HCT116 (cell line): ENCODE measurements at regions not wholly inside any gene's neighbourhood (a gene's known extent, or its start where the extent isn't known, plus 50 kb on each side); places are given as distances from the start of the nearest gene placed in this dataset.

Experiments
- ATAC-seq: fragments of 200-7000 bp; cut with Tn5 transposase; 2 replicates; pipeline ENCODE4 v1.9.1; 2020; ENCODE audit warnings: mild to moderate bottlenecking, moderate library complexity
- BruUV-seq: library from RNA; stranded (reverse); fragments of 400-500 nt; replicated peaks from 2 replicates; lab custom pipeline; 2021; lab: Mats Ljungman, UMichigan
- CTCF ChIA-PET: fragments of 300-600 bp; sonication (Branson Sonifier 250); formaldehyde crosslinking; loops from one replicate; lab custom pipeline; 2021; ENCODE audit warnings: antibody characterized with exemption; lab: Charles Lee
- POLR2A ChIA-PET: fragments of 300-600, 350-600 bp; sonication (Branson Sonifier 250); formaldehyde crosslinking; loops from one replicate; lab custom pipeline; 2021; ENCODE audit warnings: antibody characterized with exemption; lab: Charles Lee
- RAD21 ChIA-PET, 2 experiments: fragments of 300-600 bp; sonication (Branson Sonifier 250); formaldehyde crosslinking; loops; one replicate each; lab custom pipeline; 2023; ENCODE audit warnings: low total read pairs in 2 of 2; ENCODE audit not compliant: uncharacterized antibody in 2 of 2, unreplicated experiment in 2 of 2, low non-redundant PET in 1 of 2; lab: Charles Lee
- DNase-seq: peaks from one replicate; pipeline ENCODE4 v3.0.0-alpha.2; 2010; ENCODE audit warnings: low read depth, low spot score
- H2AFZ ChIP-seq: fragments of 200-600 bp; shearing (Covaris generic), sonication (generic); 2 replicates; pipeline ENCODE4 v1.6.1; 2017; ENCODE audit warnings: low read depth, mixed run types, mixed read lengths, antibody characterized with exemption, low read length; ENCODE audit not compliant: poor library complexity, severe bottlenecking
- H3K27ac ChIP-seq: 2 replicates; pipeline ENCODE4 v1.5.1; 2012; ENCODE audit warnings: low read depth, low read length
- H3K27me3 ChIP-seq: fragments of 200-600 bp; sonication (generic); 2 replicates; pipeline ENCODE4 v1.6.1; 2016; ENCODE audit warnings: mixed run types, low read length, mixed read lengths; ENCODE audit not compliant: insufficient read depth
- H3K36me3 ChIP-seq, 2 experiments: fragments of 200-500 bp in 1 of 2; fragments of 200-600 bp in 1 of 2; sonication (Bioruptor generic) in 1 of 2; sonication (generic) in 1 of 2; 2 replicates each; pipeline versions ENCODE4 v1.5.1 to v1.6.1; 2014 to 2016; ENCODE audit warnings: low read length in 2 of 2, inconsistent platforms in 1 of 2, mixed read lengths in 1 of 2, mixed run types in 1 of 2; ENCODE audit not compliant: insufficient read depth in 2 of 2, control insufficient read depth in 1 of 2
- H3K4me1 ChIP-seq, 2 experiments: fragments of 200-600 bp in 1 of 2; sonication (generic) in 1 of 2; 2 replicates each; pipeline versions ENCODE4 v1.5.1 to v1.6.1; 2012 to 2017; ENCODE audit warnings: low read length in 2 of 2, inconsistent platforms in 1 of 2, mild to moderate bottlenecking in 1 of 2, mixed read lengths in 1 of 2, mixed run types in 1 of 2, moderate library complexity in 1 of 2; ENCODE audit not compliant: insufficient read depth in 2 of 2, control insufficient read depth in 1 of 2
- H3K4me2 ChIP-seq: fragments of 200-600 bp; sonication (generic); 2 replicates; pipeline ENCODE4 v1.6.1; 2017; ENCODE audit warnings: mixed run types, low read length, mixed read lengths
- H3K4me3 ChIP-seq, 2 experiments: fragments of 200-600 bp in 1 of 2; sonication (generic) in 1 of 2; replicated peaks in 1 of 2; 2 replicates each; pipeline ENCODE4 v1.5.1; 2011 to 2016; ENCODE audit warnings: low read length in 2 of 2, control low read depth in 1 of 2, low read depth in 1 of 2, mild to moderate bottlenecking in 1 of 2, mixed read lengths in 1 of 2, mixed run types in 1 of 2
- H3K79me2 ChIP-seq: fragments of 200-600 bp; sonication (generic); 2 replicates; pipeline ENCODE4 v1.6.1; 2017; ENCODE audit warnings: mild to moderate bottlenecking, mixed run types, low read length, moderate library complexity, mixed read lengths; ENCODE audit not compliant: insufficient read depth
- H3K9ac ChIP-seq: fragments of 200-600 bp; sonication (generic); 2 replicates; pipeline ENCODE4 v1.6.1; 2016; ENCODE audit warnings: low read length, mixed read lengths
- H3K9me2 ChIP-seq: fragments of 200-600 bp; sonication (generic), shearing (Covaris generic); 2 replicates; pipeline ENCODE4 v1.6.1; 2017; ENCODE audit warnings: mixed run types, mild to moderate bottlenecking, moderate library complexity; ENCODE audit not compliant: insufficient read depth
- H3K9me3 ChIP-seq, 2 experiments: fragments of 200-500 bp in 1 of 2; fragments of 200-600 bp in 1 of 2; sonication (Bioruptor generic) in 1 of 2; sonication (generic) in 1 of 2; 2 replicates each; pipeline ENCODE4 v1.6.1; 2014 to 2017; ENCODE audit warnings: low read length in 2 of 2, mixed read lengths in 2 of 2, inconsistent platforms in 1 of 2, low read depth in 1 of 2, mild to moderate bottlenecking in 1 of 2, mixed run types in 1 of 2, moderate library complexity in 1 of 2; ENCODE audit not compliant: control insufficient read depth in 1 of 2, insufficient read depth in 1 of 2
- H4K20me1 ChIP-seq: fragments of 200-600 bp; sonication (generic), shearing (Covaris generic); 2 replicates; pipeline ENCODE4 v1.6.1; 2017; ENCODE audit warnings: mixed run types, mild to moderate bottlenecking, moderate library complexity; ENCODE audit not compliant: insufficient read depth
- ATF3 ChIP-seq: IDR thresholded peaks from 2 replicates; pipeline ENCODE4 v1.6.1; 2012
- CEBPB ChIP-seq: IDR thresholded peaks from 2 replicates; pipeline ENCODE4 v1.6.1; 2012; ENCODE audit warnings: low read depth
- EGR1 ChIP-seq: IDR thresholded peaks from 2 replicates; pipeline ENCODE4 v1.6.1; 2012; ENCODE audit warnings: low read depth
- EZH2 ChIP-seq: fragments of 200-600 bp; sonication (generic); IDR thresholded peaks from 2 replicates; pipeline ENCODE4 v1.6.1; 2017; ENCODE audit warnings: antibody characterized with exemption, mixed run types
- EZH2phosphoT487 ChIP-seq: fragments of 200-600 bp; IDR thresholded peaks from 2 replicates; pipeline ENCODE4 v1.6.1; 2018; ENCODE audit warnings: antibody characterized with exemption, borderline replicate concordance
- FOSL1 ChIP-seq: IDR thresholded peaks from 2 replicates; pipeline ENCODE4 v1.6.1; 2012; ENCODE audit warnings: low read depth
- JUND ChIP-seq: IDR thresholded peaks from 2 replicates; pipeline ENCODE4 v1.6.1; 2012
- MAX ChIP-seq: IDR thresholded peaks from 2 replicates; pipeline ENCODE4 v1.6.1; 2012
- POLR2A ChIP-seq: IDR thresholded peaks from 2 replicates; pipeline ENCODE4 v1.7.0; 2011; ENCODE audit warnings: borderline replicate concordance; ENCODE audit not compliant: insufficient read depth, insufficient read length; ENCODE audit errors: extremely low read depth
- POLR2AphosphoS5 ChIP-seq: IDR thresholded peaks from 2 replicates; pipeline ENCODE4 v1.6.1; 2011; ENCODE audit warnings: mild to moderate bottlenecking, low read depth, low read length, moderate library complexity
- SIN3A ChIP-seq: IDR thresholded peaks from 2 replicates; pipeline ENCODE4 v1.6.1; 2012; ENCODE audit warnings: low read depth
- SP1 ChIP-seq: IDR thresholded peaks from 2 replicates; pipeline ENCODE4 v1.6.1; 2012; ENCODE audit warnings: low read depth
- SRF ChIP-seq: IDR thresholded peaks from 2 replicates; pipeline ENCODE4 v1.6.1; 2012; ENCODE audit warnings: low read depth
- TCF7L2 ChIP-seq: IDR thresholded peaks from 2 replicates; pipeline ENCODE4 v1.7.0; 2011; ENCODE audit warnings: borderline replicate concordance, inconsistent platforms; ENCODE audit not compliant: insufficient read depth, insufficient read length; ENCODE audit errors: extremely low read depth
- YY1 ChIP-seq: IDR thresholded peaks from 2 replicates; pipeline ENCODE4 v1.6.1; 2011; ENCODE audit warnings: low read length, low read depth, moderate library complexity, mild to moderate bottlenecking; ENCODE audit not compliant: insufficient replicate concordance; ENCODE audit errors: extremely low read depth
- ZNF274 ChIP-seq: fragments of 200-500 bp; sonication (Bioruptor generic); IDR thresholded peaks from 2 replicates; pipeline ENCODE4 v1.6.1; 2014; ENCODE audit warnings: mild to moderate bottlenecking, low read depth, low read length, inconsistent platforms
- intact Hi-C: fragments of 100-400 bp; cut with micrococcal nuclease; formaldehyde crosslinking; loops from 2 replicates; pipeline ENCODE4 v1.10.0; 2022
- TF ChIP-seq, protein P1 (sequence below): IDR thresholded peaks from 2 replicates; pipeline ENCODE4 v1.6.1; 2012; ENCODE audit warnings: low read depth
- TF ChIP-seq, protein P2 (sequence below): IDR thresholded peaks from 2 replicates; pipeline ENCODE4 v1.6.1; 2011; ENCODE audit warnings: mild to moderate bottlenecking, low read length, moderate library complexity; ENCODE audit not compliant: insufficient replicate concordance; ENCODE audit errors: extremely low read depth
- TF ChIP-seq, protein P3 (sequence below), 3 experiments: fragments of 200-600 bp in 1 of 3; sonication (generic) in 1 of 3; IDR thresholded peaks in 2 of 3; conservative IDR thresholded peaks in 1 of 3; 2 replicates each; pipeline ENCODE4 v1.5.1; 2012 to 2017; ENCODE audit warnings: low read depth in 2 of 3, low read length in 2 of 3, antibody characterized with exemption in 1 of 3, borderline replicate concordance in 1 of 3, control low read depth in 1 of 3, mild to moderate bottlenecking in 1 of 3, mixed read lengths in 1 of 3, mixed run types in 1 of 3, moderate library complexity in 1 of 3; ENCODE audit not compliant: insufficient read depth in 1 of 3

GRCh38 chr1:4512636-4513035 lies 141.8 kb upstream of the AJAP1 start:
- intact Hi-C loops: no loop called here
- no peak overlapping the region for H3K4me3 ChIP-seq
- DNase-seq (no peak), ATAC-seq (no peak)
- no peaks in the 10 kb centered on the region for H3K9me2 ChIP-seq
- no peaks in the 10 kb centered on the region for H3K79me2 ChIP-seq
- H3K9ac ChIP-seq: no peak overlapping the region
- H3K27me3 ChIP-seq: 0 out of 2 replicates have a peak, but pooled peaks cover 2% of the 10 kb centered on the region
- no peaks in the 10 kb centered on the region for H3K9me3 ChIP-seq
- H2AFZ ChIP-seq: no peak overlapping the region
- ChIA-PET POLR2A (no interaction called here), CTCF (no interaction called here), RAD21 (no interaction called here)
- H3K4me2 ChIP-seq: no peak overlapping the region
- H3K4me1 ChIP-seq: no peaks in the 10 kb centered on the region
- H3K36me3 ChIP-seq: no peaks in the 10 kb centered on the region
- no peaks in the 10 kb centered on the region for H4K20me1 ChIP-seq
- no TSS peak for BruUV-seq
- TF ChIP-seq SP1 (no peak), FOSL1 (no peak), SIN3A (no peak), SRF (no peak), EZH2 (no peak), ZNF274 (no peak), POLR2AphosphoS5 (no peak), ATF3 (no peak), JUND (no peak), MAX (no peak), CEBPB (no peak), EGR1 (no peak), TCF7L2 (no peak), YY1 (no peak), POLR2A (no peak), EZH2phosphoT487 (no peak)
- TF ChIP-seq, protein P1, sequence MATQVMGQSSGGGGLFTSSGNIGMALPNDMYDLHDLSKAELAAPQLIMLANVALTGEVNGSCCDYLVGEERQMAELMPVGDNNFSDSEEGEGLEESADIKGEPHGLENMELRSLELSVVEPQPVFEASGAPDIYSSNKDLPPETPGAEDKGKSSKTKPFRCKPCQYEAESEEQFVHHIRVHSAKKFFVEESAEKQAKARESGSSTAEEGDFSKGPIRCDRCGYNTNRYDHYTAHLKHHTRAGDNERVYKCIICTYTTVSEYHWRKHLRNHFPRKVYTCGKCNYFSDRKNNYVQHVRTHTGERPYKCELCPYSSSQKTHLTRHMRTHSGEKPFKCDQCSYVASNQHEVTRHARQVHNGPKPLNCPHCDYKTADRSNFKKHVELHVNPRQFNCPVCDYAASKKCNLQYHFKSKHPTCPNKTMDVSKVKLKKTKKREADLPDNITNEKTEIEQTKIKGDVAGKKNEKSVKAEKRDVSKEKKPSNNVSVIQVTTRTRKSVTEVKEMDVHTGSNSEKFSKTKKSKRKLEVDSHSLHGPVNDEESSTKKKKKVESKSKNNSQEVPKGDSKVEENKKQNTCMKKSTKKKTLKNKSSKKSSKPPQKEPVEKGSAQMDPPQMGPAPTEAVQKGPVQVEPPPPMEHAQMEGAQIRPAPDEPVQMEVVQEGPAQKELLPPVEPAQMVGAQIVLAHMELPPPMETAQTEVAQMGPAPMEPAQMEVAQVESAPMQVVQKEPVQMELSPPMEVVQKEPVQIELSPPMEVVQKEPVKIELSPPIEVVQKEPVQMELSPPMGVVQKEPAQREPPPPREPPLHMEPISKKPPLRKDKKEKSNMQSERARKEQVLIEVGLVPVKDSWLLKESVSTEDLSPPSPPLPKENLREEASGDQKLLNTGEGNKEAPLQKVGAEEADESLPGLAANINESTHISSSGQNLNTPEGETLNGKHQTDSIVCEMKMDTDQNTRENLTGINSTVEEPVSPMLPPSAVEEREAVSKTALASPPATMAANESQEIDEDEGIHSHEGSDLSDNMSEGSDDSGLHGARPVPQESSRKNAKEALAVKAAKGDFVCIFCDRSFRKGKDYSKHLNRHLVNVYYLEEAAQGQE: no peak
- TF ChIP-seq, protein P2, sequence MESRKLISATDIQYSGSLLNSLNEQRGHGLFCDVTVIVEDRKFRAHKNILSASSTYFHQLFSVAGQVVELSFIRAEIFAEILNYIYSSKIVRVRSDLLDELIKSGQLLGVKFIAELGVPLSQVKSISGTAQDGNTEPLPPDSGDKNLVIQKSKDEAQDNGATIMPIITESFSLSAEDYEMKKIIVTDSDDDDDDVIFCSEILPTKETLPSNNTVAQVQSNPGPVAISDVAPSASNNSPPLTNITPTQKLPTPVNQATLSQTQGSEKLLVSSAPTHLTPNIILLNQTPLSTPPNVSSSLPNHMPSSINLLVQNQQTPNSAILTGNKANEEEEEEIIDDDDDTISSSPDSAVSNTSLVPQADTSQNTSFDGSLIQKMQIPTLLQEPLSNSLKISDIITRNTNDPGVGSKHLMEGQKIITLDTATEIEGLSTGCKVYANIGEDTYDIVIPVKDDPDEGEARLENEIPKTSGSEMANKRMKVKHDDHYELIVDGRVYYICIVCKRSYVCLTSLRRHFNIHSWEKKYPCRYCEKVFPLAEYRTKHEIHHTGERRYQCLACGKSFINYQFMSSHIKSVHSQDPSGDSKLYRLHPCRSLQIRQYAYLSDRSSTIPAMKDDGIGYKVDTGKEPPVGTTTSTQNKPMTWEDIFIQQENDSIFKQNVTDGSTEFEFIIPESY: no peak
- TF ChIP-seq, protein P3, sequence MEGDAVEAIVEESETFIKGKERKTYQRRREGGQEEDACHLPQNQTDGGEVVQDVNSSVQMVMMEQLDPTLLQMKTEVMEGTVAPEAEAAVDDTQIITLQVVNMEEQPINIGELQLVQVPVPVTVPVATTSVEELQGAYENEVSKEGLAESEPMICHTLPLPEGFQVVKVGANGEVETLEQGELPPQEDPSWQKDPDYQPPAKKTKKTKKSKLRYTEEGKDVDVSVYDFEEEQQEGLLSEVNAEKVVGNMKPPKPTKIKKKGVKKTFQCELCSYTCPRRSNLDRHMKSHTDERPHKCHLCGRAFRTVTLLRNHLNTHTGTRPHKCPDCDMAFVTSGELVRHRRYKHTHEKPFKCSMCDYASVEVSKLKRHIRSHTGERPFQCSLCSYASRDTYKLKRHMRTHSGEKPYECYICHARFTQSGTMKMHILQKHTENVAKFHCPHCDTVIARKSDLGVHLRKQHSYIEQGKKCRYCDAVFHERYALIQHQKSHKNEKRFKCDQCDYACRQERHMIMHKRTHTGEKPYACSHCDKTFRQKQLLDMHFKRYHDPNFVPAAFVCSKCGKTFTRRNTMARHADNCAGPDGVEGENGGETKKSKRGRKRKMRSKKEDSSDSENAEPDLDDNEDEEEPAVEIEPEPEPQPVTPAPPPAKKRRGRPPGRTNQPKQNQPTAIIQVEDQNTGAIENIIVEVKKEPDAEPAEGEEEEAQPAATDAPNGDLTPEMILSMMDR (IDR thresholded peaks at IDR 0.05 in 2 of 3, conservative IDR thresholded peaks at IDR 0.05 in 1 of 3; ENCODE audit: borderline replicate concordance in 1 of 3, insufficient read depth in 1 of 3, low read depth in 2 of 3, low read length in 2 of 3): no peak
- H3K27ac ChIP-seq: no peak overlapping the region
